ENCODE measurements at regions not wholly inside any gene's neighbourhood (a gene's known extent, or its start where the extent isn't known, plus 50 kb on each side); places are given as distances from the start of the nearest gene placed in this dataset.

DNA sequence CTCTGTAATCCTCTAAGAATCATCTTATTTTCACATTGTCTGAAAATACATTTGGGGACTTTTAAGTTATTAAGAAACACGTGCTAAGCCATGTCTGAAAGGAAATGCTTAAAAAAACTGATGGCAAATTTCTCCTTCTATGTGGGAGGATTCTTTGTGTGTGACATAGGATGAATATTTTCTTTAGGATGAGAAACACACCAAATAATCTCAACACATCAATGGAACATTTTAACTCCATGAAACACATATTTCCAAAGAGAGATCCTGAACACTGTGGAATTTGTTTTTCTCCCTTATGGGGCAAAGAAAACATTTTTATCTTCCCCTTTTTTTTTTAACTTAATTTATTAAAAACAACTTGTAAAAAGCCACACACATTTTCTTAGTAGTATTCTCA, 153.8 kb upstream of the ANKRD50 start:
- TF ChIP-seq EZH2 (IDR thresholded peaks at IDR 0.05; ENCODE audit: borderline replicate concordance, low read depth, low read length) (no peak), ZNF589 (CRISPR knock-in tag; IDR thresholded peaks at IDR 0.05; ENCODE audit: low read depth) (no peak), ARHGAP35 (IDR thresholded peaks at IDR 0.05; ENCODE audit: partially characterized antibody) (no peak), CBFB (CRISPR knock-in tag; IDR thresholded peaks at IDR 0.05) (no peak), ZNF316 (IDR thresholded peaks at IDR 0.05) (no peak), FOXJ3 (CRISPR knock-in tag; IDR thresholded peaks at IDR 0.05) (no peak), BDP1 (IDR thresholded peaks at IDR 0.05; ENCODE audit: insufficient read depth, insufficient read length) (no peak), ILK (tag; IDR thresholded peaks at IDR 0.05; ENCODE audit: borderline replicate concordance, low read depth) (no peak), MAFF (IDR thresholded peaks at IDR 0.05; ENCODE audit: low read length) (no peak), GABPB2 (CRISPR knock-in tag; conservative IDR thresholded peaks at IDR 0.05) (no peak)
